ENCODE measurements at regions not wholly inside any gene's neighbourhood (a gene's known extent, or its start where the extent isn't known, plus 50 kb on each side); places are given as distances from the start of the nearest gene placed in this dataset.

- TF ChIP-seq CTCF (IDR thresholded peaks at IDR 0.05; ENCODE audit: extremely low read depth, insufficient read depth, missing control alignments) = peak; percentile 53
- in situ Hi-C loops (cut with MboI; ENCODE audit: low pct_unique_long_range_greater_than_20kb, low sequenced_read_pairs, unreplicated experiment) = loop anchor here (25.0 kb wide), 1 partner anchor 732 kb away; the partner anchor contains the start of genes AIPL1 and PIMREG
- DNase-seq (ENCODE audit: low spot score) = no peak
Measured at GRCh38 chr17:5705081-5705875, 121.0 kb upstream of the NLRP1 start.

GRCh38 chr17:5705876-5706576 lies 121.7 kb upstream of the NLRP1 start:
- no peak for TF ChIP-seq CTCF (IDR thresholded peaks at IDR 0.05; ENCODE audit: extremely low read depth, insufficient read depth, missing control alignments)
- no peak for DNase-seq (ENCODE audit: low spot score)
- in situ Hi-C loops (cut with MboI; ENCODE audit: low pct_unique_long_range_greater_than_20kb, low sequenced_read_pairs, unreplicated experiment) = loop anchor here (25.0 kb wide), 1 partner anchor 731 kb away; the partner anchor contains the start of genes AIPL1 and PIMREG

GRCh38 chr17:5706577-5707210 lies 122.4 kb upstream of the NLRP1 start:
- in situ Hi-C loops (cut with MboI; ENCODE audit: low pct_unique_long_range_greater_than_20kb, low sequenced_read_pairs, unreplicated experiment) = loop anchor here (25.0 kb wide), 1 partner anchor 731 kb away; the partner anchor contains the start of genes AIPL1 and PIMREG
- peak; percentile 81 for TF ChIP-seq CTCF (IDR thresholded peaks at IDR 0.05; ENCODE audit: extremely low read depth, insufficient read depth, missing control alignments)
- peak; percentile 65 for DNase-seq (ENCODE audit: low spot score)

GRCh38 chr17:5707482-5707881 lies 123.2 kb upstream of the NLRP1 start:
- no peak for DNase-seq (ENCODE audit: low spot score)
- TF ChIP-seq CTCF (IDR thresholded peaks at IDR 0.05; ENCODE audit: extremely low read depth, insufficient read depth, missing control alignments) = no peak
- in situ Hi-C loops (cut with MboI; ENCODE audit: low pct_unique_long_range_greater_than_20kb, low sequenced_read_pairs, unreplicated experiment) = loop anchor here (25.0 kb wide), 1 partner anchor 730 kb away; the partner anchor contains the start of genes AIPL1 and PIMREG

- in situ Hi-C loops (cut with MboI; ENCODE audit: low pct_unique_long_range_greater_than_20kb, low sequenced_read_pairs, unreplicated experiment) = loop anchor here (25.0 kb wide), 1 partner anchor 729 kb away; the partner anchor contains the start of genes AIPL1 and PIMREG
- no peak for TF ChIP-seq CTCF (IDR thresholded peaks at IDR 0.05; ENCODE audit: extremely low read depth, insufficient read depth, missing control alignments)
- DNase-seq (ENCODE audit: low spot score) = no peak
Measured at GRCh38 chr17:5708344-5708743, 124.0 kb upstream of the NLRP1 start.

- DNase-seq (ENCODE audit: low spot score) = no peak
- in situ Hi-C loops (cut with MboI; ENCODE audit: low pct_unique_long_range_greater_than_20kb, low sequenced_read_pairs, unreplicated experiment) = loop anchor here (25.0 kb wide), 1 partner anchor 726 kb away; the partner anchor contains the start of genes AIPL1 and PIMREG
- no peak for TF ChIP-seq CTCF (IDR thresholded peaks at IDR 0.05; ENCODE audit: extremely low read depth, insufficient read depth, missing control alignments)
Measured at GRCh38 chr17:5711344-5711743, 127.0 kb upstream of the NLRP1 start.

Measured in GM13977 (cell line).